Esophagus mucosa (tissue), 1 donor: ENCODE measurements at regions not wholly inside any gene's neighbourhood (a gene's known extent, or its start where the extent isn't known, plus 50 kb on each side); places are given as distances from the start of the nearest gene placed in this dataset.

Source experiments
- ATAC-seq: fragments of 200-7000 bp; cut with Tn5 transposase; one replicate; pipeline ENCODE4 v1.9.1; 2020
- donor health status: DM: yes; HTN: yes; CAD: no.

GRCh38 chr9:20191228-20191840 lies 402.5 kb upstream of the SLC24A2 start:
- no peak for ATAC-seq

- ATAC-seq, result no peak
Measured at GRCh38 chr9:20189871-20190270, 401.0 kb upstream of the SLC24A2 start.

GRCh38 chr9:20188616-20189369 lies 400.0 kb upstream of the SLC24A2 start:
- ATAC-seq, result no peak

DNA sequence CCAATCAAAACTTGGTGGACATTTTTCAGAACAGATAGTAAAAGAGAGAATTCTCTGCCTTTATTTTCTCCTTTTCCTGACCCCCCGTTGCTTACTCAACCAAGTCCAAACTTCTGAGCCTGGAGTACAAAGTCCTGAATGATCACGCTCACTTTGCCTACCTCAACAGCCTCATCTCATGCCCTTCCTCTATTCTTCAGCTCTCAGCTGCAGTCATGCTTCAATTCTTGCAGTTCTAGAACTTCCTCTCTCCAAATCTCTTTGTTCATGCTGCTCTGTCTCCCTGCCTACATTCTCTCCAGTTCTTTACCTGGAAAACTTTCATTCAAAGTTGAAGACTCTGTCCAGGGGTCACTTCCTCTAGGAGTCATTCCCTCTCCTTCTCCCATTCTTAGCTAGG lies 398.5 kb upstream of the SLC24A2 start:
- ATAC-seq, result no peak

DNA sequence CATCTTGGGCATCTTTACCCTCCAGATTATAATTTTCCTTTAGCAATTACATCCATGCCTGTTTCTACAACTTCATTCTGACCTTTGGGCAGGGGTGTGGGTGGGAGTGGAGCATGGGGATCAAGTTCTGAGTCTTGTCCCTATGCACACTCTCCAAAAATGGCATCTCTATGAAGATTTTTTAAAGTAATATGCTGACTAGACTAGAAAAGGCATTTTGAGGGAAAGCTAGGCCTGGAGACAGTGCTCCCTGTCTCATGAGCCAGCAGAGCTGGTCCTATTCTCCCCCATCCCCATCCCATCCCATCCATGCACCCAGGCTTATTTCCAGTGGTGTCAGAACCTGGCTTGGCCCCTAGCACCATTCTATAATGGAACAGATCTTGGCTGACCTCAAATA lies 398.0 kb upstream of the SLC24A2 start:
- ATAC-seq, result no peak

DNA sequence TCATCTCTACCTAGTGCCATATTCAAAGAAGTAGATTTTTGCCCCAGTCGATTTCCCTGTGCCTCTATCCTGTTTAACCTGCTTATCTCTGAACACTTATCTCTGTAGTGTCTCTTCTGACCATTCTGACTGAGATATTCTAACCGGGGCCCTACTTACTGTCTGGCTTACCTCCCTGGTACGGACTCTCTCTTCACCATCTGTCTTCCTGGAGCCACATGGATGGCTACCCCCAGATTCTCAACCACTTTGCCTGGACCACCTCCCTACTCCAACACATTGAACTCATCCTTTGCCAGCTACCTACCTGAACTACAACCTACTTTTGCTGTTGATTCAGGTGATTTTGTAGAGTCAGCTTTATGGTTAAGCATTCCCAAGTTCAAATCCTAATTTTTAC lies 397.4 kb upstream of the SLC24A2 start:
- ATAC-seq, result no peak

GRCh38 chr9:20184541-20184940 lies 395.7 kb upstream of the SLC24A2 start:
- ATAC-seq, result no peak

- no peak for ATAC-seq
Measured at GRCh38 chr9:20178679-20179078, 389.8 kb upstream of the SLC24A2 start.

GRCh38 chr9:20178197-20178596 lies 389.4 kb upstream of the SLC24A2 start:
- no peak for ATAC-seq

GRCh38 chr9:20170122-20170521 lies 381.3 kb upstream of the SLC24A2 start:
- ATAC-seq, result no peak

DNA sequence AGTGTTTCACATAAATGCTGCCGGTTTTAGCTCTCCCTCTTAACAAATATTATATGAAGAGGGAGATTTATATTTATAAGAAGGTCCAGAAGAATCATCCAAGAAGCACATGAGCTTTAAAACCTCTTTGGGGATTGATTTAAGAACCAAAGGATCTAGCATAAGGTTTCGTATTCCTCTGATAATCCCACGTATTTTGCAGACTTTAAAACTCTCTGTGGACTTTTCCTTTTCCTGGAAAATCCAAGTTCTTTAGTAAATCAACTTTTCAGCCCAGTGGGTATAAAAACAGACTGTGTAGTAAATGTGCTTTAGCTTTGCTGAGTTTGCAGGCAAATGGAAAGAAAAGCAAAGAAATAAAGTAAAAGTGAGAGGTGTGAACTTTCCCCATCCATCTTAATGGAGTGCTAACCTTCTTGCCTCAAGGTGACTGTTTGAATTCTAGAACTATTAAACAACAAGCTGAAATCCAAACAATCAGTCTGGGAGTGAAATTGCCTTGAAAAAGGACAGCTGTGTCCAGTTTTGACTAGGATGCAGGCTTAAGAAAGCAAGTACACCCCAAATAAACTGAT lies 363.4 kb upstream of the SLC24A2 start:
- no peak for ATAC-seq

GRCh38 chr9:20148416-20148815 lies 359.6 kb upstream of the SLC24A2 start:
- ATAC-seq, result no peak

GRCh38 chr9:20144197-20144596 lies 355.4 kb upstream of the SLC24A2 start:
- no peak for ATAC-seq

DNA sequence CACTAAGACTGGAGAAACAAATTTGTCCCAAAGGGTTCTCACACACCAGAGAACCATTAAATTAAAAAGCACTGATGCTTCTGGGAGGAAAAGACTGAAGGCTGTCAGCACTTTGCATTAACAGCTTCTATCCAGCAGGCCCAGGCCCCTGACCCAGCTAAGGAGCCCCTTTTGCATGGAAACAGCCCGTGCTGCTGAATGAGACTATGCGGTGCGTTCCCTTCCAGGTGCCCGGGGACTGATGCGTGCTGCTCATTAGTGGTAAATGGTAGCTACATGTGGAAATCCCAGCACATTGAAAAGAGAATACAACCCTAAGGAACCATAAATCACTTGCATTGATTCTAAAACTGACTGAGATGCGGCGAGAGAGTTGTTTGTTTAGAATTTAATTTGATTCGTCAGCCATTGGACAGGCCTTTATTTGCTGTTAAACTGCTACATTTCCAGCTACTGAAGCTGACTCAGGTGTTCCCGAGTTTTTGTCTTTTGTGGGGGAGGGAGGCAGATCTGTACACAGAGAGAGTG lies 351.0 kb upstream of the SLC24A2 start:
- no peak for ATAC-seq

- ATAC-seq, result no peak
Measured at GRCh38 chr9:20138841-20139240, 350.0 kb upstream of the SLC24A2 start.

GRCh38 chr9:20138116-20138515 lies 349.3 kb upstream of the SLC24A2 start:
- ATAC-seq, result no peak

DNA sequence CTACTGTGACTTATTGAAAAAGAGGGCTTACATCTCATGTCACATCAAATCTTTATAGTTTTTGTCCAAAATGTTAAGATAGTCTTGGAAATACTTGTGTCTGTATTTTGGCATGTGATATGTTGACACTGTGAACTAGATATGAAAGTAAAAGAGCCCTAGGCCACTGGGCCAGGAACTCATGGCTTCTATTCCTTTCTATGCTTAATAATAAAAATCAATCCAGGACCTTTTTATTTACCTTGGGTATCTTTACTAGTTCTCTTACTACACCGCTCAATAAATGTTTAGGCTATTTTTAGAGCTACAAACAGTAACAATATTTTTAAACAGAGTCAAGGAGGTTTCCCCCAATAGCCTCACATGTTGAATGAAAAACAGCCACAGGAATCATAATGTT lies 348.6 kb upstream of the SLC24A2 start:
- no peak for ATAC-seq

DNA sequence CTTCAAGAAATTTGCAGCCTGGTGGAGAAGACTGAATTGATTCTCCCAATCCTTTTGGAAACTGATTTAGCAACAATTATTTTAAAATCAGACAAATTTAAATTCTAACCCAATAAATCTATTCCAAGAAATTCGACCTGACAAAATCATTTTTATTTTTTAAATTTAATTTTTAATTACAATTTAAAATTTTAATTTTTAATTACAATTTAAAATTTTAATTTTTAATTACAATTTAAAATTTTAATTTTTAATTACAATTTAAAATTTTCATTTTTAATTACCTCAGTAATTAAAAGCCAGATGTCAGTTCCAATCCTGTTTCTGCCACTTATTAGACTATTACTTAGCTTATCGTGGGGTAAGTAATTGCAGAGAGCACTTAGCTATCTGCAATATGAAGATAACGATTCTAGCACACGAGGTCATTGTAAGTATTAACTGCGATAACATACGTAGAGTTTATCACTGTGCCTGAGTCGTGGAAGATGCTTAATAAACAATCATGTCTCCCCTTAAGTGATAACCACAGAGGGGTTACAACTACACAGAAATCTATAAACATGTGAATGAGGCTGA lies 346.4 kb upstream of the SLC24A2 start:
- no peak for ATAC-seq

GRCh38 chr9:20125727-20126126 lies 336.9 kb upstream of the SLC24A2 start:
- no peak for ATAC-seq

GRCh38 chr9:20119566-20119965 lies 330.7 kb upstream of the SLC24A2 start:
- ATAC-seq, result no peak

DNA sequence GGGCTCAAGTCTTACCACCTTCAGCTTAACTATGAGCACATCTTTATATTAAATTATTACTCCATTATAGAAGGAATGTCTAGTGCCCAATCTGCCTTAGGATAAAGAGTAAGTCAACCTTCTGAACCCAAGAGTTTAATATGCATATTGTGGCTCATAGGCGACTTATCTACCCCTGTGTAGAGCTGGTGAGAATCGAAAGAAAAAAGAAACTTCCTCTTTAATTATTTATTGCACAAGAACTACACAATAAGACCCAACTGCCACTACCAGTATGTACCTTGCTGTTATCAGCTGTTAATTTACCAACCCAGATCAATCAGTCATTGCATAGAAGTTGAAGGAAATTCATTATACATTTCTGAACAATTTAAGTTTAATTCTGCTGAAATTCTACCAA lies 329.1 kb upstream of the SLC24A2 start:
- no peak for ATAC-seq

GRCh38 chr9:20117482-20117881 lies 328.6 kb upstream of the SLC24A2 start:
- no peak for ATAC-seq

- no peak for ATAC-seq
Measured at GRCh38 chr9:20114974-20115373, 326.1 kb upstream of the SLC24A2 start.
